Subcutaneous abdominal adipose tissue (tissue), 5 donors: ENCODE measurements at regions not wholly inside any gene's neighbourhood (a gene's known extent, or its start where the extent isn't known, plus 50 kb on each side); places are given as distances from the start of the nearest gene placed in this dataset.

Experiments
- H3K27ac ChIP-seq: one replicate; pipeline ENCODE4 v1.7.0; 2013; ENCODE audit warnings: low read depth, mild to moderate bottlenecking, inconsistent platforms, low read length, moderate library complexity
- H3K27me3 ChIP-seq, 5 donors: one replicate each; pipeline ENCODE4 v1.7.0; 2013; ENCODE audit warnings: low read length in 5 of 5, inconsistent platforms in 1 of 5; ENCODE audit not compliant: control insufficient read depth in 5 of 5, insufficient read depth in 4 of 5
- H3K36me3 ChIP-seq, 5 donors: one replicate each; pipeline ENCODE4 v1.7.0; 2013; ENCODE audit warnings: low read length in 5 of 5; ENCODE audit not compliant: control insufficient read depth in 5 of 5, insufficient read depth in 5 of 5
- H3K4me1 ChIP-seq, 5 donors: one replicate each; pipeline ENCODE4 v1.7.0; 2013; ENCODE audit warnings: low read length in 5 of 5, mild to moderate bottlenecking in 3 of 5, moderate library complexity in 1 of 5; ENCODE audit not compliant: control insufficient read depth in 5 of 5, insufficient read depth in 5 of 5
- H3K4me3 ChIP-seq, 5 donors: one replicate each; pipeline ENCODE4 v1.7.0; 2013; ENCODE audit warnings: low read length in 5 of 5, low read depth in 1 of 5
- H3K9ac ChIP-seq, 5 donors: one replicate each; pipeline ENCODE4 v1.7.0; 2013; ENCODE audit warnings: low read length in 5 of 5, mild to moderate bottlenecking in 4 of 5, moderate library complexity in 3 of 5
- H3K9me3 ChIP-seq, 5 donors: one replicate each; pipeline ENCODE4 v1.7.0; 2013; ENCODE audit warnings: low read length in 5 of 5; ENCODE audit not compliant: control insufficient read depth in 5 of 5
- donor health status: healthy.
- donor health status: healthy.
- donor health status: healthy.
- donor health status: healthy.
- donor health status: healthy.

DNA sequence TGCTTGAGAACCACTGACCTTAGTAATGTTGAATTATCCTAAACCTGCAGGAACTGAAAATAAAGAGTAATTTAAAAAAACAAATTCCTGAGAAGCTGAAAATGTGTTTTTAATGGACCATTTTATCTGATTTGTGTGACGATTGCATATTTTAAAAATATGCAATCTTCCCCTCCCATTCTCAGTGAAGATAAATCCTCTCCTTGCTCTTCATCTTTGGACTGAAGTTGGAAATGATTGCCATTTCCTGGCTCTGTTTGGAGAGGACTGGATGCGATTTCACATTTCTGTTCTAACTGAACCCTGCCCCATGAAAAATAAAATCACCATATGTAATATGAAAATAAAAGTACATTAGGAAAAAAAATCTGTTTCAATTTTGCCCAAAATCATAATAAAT, 216.3 kb downstream of the SLC6A15 start:
- no peak overlapping the region for H3K27ac ChIP-seq
- H3K4me1 ChIP-seq = no peaks in the 10 kb centered on the region
- H3K9ac ChIP-seq = no peak overlapping the region
- no peaks in the 10 kb centered on the region for H3K27me3 ChIP-seq
- no peaks in the 10 kb centered on the region for H3K9me3 ChIP-seq
- H3K36me3 ChIP-seq = no peaks in the 10 kb centered on the region
- no peak overlapping the region for H3K4me3 ChIP-seq

DNA sequence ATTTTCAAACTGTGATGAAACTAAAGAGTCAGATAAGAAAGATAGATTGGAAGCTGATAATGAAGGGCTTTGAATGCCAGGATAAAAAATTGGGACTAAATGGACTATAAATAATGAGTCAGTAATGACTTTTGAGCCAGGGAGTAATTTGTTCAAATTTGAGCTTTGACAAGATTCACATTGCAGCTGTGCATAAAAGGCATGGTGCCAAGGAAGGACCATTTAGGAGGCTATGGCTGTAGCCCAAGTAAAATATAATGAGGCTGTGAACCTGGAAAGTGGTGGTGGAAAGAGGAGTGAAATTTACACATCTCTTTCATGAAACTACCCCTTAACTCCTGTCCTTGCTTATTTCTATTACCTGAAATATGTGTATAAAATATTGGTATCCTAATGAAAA, 218.5 kb downstream of the SLC6A15 start:
- no peaks in the 10 kb centered on the region for H3K9me3 ChIP-seq
- H3K36me3 ChIP-seq = no peaks in the 10 kb centered on the region
- H3K27me3 ChIP-seq = no peaks in the 10 kb centered on the region
- H3K4me1 ChIP-seq = no peaks in the 10 kb centered on the region
- no peak overlapping the region for H3K9ac ChIP-seq
- no peak overlapping the region for H3K4me3 ChIP-seq
- H3K27ac ChIP-seq = no peak overlapping the region

DNA sequence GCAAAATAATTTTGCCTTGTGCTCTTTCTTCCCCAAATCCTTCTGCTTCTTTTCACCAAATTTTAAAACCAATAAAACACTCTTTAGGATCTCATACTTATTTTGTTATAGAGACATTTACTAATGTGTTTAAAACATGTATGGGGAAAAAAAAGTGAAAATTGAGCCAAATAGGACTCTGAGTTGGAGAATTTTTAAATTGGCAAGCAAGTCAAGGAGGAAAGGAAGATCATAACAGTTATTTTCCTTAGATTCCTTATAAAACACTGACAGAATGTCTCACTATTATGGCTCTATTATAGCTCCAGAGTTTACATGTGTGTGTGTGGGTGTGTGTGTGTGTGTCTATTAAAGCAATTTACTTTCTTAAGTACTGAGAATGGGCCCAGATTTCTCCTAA, 220.5 kb downstream of the SLC6A15 start:
- H3K36me3 ChIP-seq = no peaks in the 10 kb centered on the region
- H3K4me3 ChIP-seq = no peak overlapping the region
- no peak overlapping the region for H3K27ac ChIP-seq
- no peaks in the 10 kb centered on the region for H3K9me3 ChIP-seq
- no peaks in the 10 kb centered on the region for H3K4me1 ChIP-seq
- no peaks in the 10 kb centered on the region for H3K27me3 ChIP-seq
- H3K9ac ChIP-seq = no peak overlapping the region

DNA sequence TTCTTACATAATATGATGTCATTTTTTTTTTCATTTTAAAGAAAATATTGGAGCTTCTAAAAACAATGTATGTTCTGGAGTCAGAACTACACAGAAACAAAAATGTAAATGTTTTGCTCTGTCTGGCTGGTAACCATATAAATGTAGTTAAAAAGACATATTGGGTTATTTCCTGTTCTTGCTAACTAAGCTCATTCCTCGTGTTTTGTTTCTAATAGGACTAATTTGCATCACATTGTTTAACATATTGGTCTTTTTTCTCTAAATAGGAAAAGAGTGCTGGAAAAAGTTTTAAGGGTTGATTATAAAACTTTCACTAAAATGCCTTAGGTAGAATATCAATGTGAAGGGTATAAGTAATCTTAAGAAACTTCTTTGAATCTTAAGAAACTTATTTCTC, 221.3 kb downstream of the SLC6A15 start:
- Histone ChIP-seq H3K4me1 (no peaks in the 10 kb centered on the region), H3K9ac (no peak overlapping the region), H3K27me3 (no peaks in the 10 kb centered on the region)

DNA sequence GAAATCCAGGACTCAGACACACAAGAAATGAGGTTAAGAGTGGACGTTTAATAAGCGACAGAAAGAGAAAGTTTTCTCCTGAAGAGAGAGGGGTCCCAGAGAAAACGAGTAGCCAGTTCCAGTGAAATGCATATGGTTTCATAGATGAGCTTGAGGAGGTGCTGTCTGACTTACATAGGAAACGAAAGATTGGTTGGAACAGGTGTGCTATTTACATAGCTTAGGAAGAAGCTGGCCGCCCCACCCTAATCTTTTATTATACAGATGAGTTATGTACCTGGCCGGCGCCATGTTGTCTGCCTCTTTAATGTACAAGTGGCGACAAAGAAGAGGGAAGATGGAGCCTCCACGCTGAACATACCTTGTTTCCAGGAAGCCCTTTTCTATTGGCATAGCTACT, 223.0 kb downstream of the SLC6A15 start:
- Histone ChIP-seq H3K9ac (no peak overlapping the region), H3K36me3 (no peaks in the 10 kb centered on the region), H3K27ac (no peak overlapping the region), H3K27me3 (no peaks in the 10 kb centered on the region), H3K4me3 (no peak overlapping the region), H3K4me1 (no peaks in the 10 kb centered on the region), H3K9me3 (no peaks in the 10 kb centered on the region)

More for the DNA sequence above, 221.3 kb downstream of the SLC6A15 start:
- Histone ChIP-seq H3K27ac (no peak overlapping the region), H3K9me3 (no peaks in the 10 kb centered on the region), H3K36me3 (no peaks in the 10 kb centered on the region), H3K4me3 (no peak overlapping the region)

DNA sequence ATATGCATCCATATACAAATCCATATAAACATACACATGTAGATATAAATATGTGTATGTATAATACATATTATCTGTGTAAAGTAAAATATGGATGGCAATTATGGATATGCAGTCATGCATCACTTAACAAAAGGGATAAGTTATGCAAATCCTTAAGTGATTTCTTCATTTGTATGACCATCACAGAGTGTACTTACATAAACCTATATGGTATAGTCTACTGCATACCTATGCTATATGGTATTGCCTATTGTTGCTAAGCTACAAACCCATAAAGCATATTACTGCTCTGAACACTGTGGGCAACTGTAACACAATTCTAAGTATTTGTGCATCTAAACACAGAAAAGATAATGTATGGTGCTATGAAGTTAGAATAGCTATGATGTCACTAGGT, 227.2 kb downstream of the SLC6A15 start:
- H3K36me3 ChIP-seq = no peaks in the 10 kb centered on the region
- H3K9ac ChIP-seq = no peak overlapping the region
- H3K4me1 ChIP-seq = no peaks in the 10 kb centered on the region
- H3K27me3 ChIP-seq = no peaks in the 10 kb centered on the region
- H3K4me3 ChIP-seq = no peak overlapping the region
- no peaks in the 10 kb centered on the region for H3K9me3 ChIP-seq
- H3K27ac ChIP-seq = no peak overlapping the region

DNA sequence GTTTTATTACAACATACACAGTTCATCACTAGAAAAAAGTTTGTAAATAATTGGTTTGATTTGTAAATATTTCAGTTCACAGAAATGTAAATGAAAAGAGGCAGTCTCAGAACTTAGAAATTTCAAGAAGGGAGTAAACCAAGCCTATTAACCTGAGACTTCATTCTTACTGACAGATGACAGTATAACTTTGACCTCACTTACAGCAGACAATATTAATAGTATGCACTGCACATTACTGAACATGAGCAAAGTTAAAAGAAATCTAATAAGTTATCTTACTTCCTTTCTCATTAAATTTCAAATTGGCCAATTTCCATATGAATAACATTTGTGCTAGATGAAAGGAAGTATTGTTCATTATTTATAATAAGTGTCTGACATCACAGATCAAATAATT, 235.8 kb downstream of the SLC6A15 start:
- H3K9me3 ChIP-seq = no peaks in the 10 kb centered on the region
- no peaks in the 10 kb centered on the region for H3K36me3 ChIP-seq
- no peak overlapping the region for H3K27ac ChIP-seq
- no peak overlapping the region for H3K4me3 ChIP-seq
- H3K4me1 ChIP-seq = no peaks in the 10 kb centered on the region
- H3K9ac ChIP-seq = no peak overlapping the region
- no peaks in the 10 kb centered on the region for H3K27me3 ChIP-seq

DNA sequence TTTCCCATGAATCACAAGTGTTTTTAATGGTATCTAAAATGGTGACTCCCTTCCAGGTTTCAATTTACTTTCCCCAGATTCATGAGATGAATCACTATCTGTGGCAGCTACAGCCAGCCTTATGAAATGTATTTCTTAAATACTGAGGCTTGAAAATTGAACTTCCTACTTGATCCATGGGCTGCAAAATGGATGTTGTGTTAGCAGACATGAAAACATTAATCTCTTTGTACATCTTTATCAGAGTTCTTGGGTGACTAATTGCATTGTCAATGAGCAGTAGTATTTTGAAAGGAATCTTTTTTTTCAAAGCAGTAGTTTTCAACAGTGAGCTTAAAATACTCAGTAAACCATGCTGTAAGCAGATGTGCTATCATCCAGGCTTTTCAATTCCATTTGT, 250.8 kb downstream of the SLC6A15 start:
- no peak overlapping the region for H3K4me3 ChIP-seq
- no peaks in the 10 kb centered on the region for H3K4me1 ChIP-seq
- no peak overlapping the region for H3K27ac ChIP-seq
- H3K9ac ChIP-seq = no peak overlapping the region
- H3K27me3 ChIP-seq = no peaks in the 10 kb centered on the region
- H3K9me3 ChIP-seq = no peaks in the 10 kb centered on the region
- no peaks in the 10 kb centered on the region for H3K36me3 ChIP-seq

DNA sequence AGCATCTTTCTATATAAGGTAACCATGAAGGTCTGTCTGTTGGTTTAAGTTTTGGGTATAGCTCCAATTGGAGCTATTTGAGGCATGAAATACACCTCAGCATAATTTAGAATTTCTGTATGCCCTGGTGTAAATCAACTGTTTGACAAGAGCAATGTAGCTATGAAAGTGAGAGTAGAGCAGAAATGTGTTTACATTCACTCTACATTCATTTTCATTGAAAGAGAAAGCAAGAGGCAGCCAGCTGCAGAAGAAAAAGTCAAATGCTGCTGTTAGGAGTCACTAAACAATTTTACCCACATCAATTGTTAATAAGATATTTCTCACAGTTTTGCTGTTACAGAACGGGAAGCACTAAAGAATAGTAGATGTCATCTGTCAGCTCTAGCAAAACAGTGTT, 252.5 kb downstream of the SLC6A15 start:
- no peak overlapping the region for H3K27ac ChIP-seq
- no peak overlapping the region for H3K9ac ChIP-seq
- H3K4me1 ChIP-seq = no peaks in the 10 kb centered on the region
- H3K36me3 ChIP-seq = no peaks in the 10 kb centered on the region
- H3K9me3 ChIP-seq = no peaks in the 10 kb centered on the region
- no peaks in the 10 kb centered on the region for H3K27me3 ChIP-seq
- no peak overlapping the region for H3K4me3 ChIP-seq

DNA sequence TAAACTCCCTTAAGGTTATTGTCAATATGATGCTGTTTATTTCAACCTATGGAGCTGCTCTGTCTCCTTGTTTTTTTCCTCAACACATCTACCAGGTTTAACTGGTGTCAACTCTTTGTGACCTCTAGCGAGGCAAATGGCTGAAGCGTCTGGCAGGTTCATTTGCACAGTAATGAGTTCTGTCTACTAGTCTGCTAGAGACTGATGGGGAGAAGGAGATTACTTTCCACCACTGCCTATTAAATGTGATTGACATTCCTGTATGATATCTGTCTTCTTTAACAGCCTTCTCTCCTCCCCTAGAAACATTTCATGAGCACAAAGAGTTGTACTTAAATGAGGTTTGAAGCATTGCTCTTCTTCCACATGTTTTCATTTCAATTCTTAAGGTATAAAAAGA, 253.7 kb downstream of the SLC6A15 start:
- Histone ChIP-seq H3K27ac (no peak overlapping the region), H3K36me3 (no peaks in the 10 kb centered on the region), H3K27me3 (no peaks in the 10 kb centered on the region), H3K9me3 (no peaks in the 10 kb centered on the region), H3K4me3 (no peak overlapping the region), H3K9ac (no peak overlapping the region), H3K4me1 (no peaks in the 10 kb centered on the region)

DNA sequence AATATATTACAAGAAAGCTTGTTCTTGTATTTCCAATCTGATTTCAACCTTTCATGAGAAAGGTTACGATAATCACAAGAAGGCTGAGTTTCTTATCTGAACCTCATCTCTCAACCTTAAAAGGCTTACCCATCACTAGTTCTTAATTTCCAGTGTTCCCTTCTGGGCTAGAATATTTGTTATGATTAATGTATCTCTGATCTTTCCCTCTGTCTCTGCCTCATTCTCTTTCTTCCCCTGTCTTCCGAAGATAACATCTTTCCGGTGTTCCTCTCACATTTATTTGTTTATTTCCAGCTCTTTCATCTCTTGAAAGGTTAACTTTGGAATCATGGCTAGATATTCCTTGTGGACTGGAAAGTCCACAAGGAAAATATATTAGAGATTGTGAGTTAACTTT, 255.9 kb downstream of the SLC6A15 start:
- Histone ChIP-seq H3K9ac (no peak overlapping the region), H3K4me1 (no peaks in the 10 kb centered on the region), H3K4me3 (no peak overlapping the region), H3K36me3 (no peaks in the 10 kb centered on the region), H3K27me3 (no peaks in the 10 kb centered on the region), H3K9me3 (no peaks in the 10 kb centered on the region), H3K27ac (no peak overlapping the region)
